ENCODE measurements at regions not wholly inside any gene's neighbourhood (a gene's known extent, or its start where the extent isn't known, plus 50 kb on each side); places are given as distances from the start of the nearest gene placed in this dataset.

GRCh38 chr13:105251293-105251692 lies 1284.2 kb downstream of the EFNB2 start:
- H3K4me1 Mint-ChIP-seq, result no peaks in the 10 kb centered on the region
- Histone ChIP-seq H3K27ac (ENCODE audit: low read depth, low read length) (no peak overlapping the region), H3K9ac (ENCODE audit: extremely low read depth, low read length, poor library complexity, severe bottlenecking) (no peak overlapping the region), H3K9me3 (ENCODE audit: control insufficient read depth, low read length) (peaks cover 7% of the 10 kb centered on the region), H3K36me3 (ENCODE audit: control insufficient read depth, insufficient read depth, low read length) (no peaks in the 10 kb centered on the region), H3K27me3 (ENCODE audit: control insufficient read depth, insufficient read depth, low read length, poor library complexity, severe bottlenecking) (no peaks in the 10 kb centered on the region), H3K4me1 (ENCODE audit: control insufficient read depth, insufficient read depth, low read length) (no peaks in the 10 kb centered on the region), H3K4me3 (ENCODE audit: low read length) (no peak overlapping the region)
- H3K27me3 Mint-ChIP-seq (ENCODE audit: insufficient read depth), result no peaks in the 10 kb centered on the region
- no peak for DNase-seq
- H3K9me3 Mint-ChIP-seq, result peaks cover 4% of the 10 kb centered on the region
- no peak for TF ChIP-seq CTCF (conservative IDR thresholded peaks at IDR 0.05)
- no peaks in the 10 kb centered on the region for H3K36me3 Mint-ChIP-seq (ENCODE audit: low read depth)
- H3K4me3 Mint-ChIP-seq, result no peak overlapping the region
- H3K27ac Mint-ChIP-seq, result no peak overlapping the region

- no peak overlapping the region for H3K4me3 ChIP-seq (ENCODE audit: low read length)
- no peak for TF ChIP-seq CTCF (conservative IDR thresholded peaks at IDR 0.05)
- peaks cover 7% of the 10 kb centered on the region for H3K9me3 ChIP-seq (ENCODE audit: control insufficient read depth, low read length)
- H3K9ac ChIP-seq (ENCODE audit: extremely low read depth, low read length, poor library complexity, severe bottlenecking), result no peak overlapping the region
- DNase-seq, result no peak
- Mint-ChIP-seq H3K27me3 (ENCODE audit: insufficient read depth) (no peaks in the 10 kb centered on the region), H3K4me1 (no peaks in the 10 kb centered on the region), H3K9me3 (peaks cover 4% of the 10 kb centered on the region), H3K36me3 (ENCODE audit: low read depth) (no peaks in the 10 kb centered on the region), H3K4me3 (no peak overlapping the region), H3K27ac (no peak overlapping the region)
- H3K4me1 ChIP-seq (ENCODE audit: control insufficient read depth, insufficient read depth, low read length), result no peaks in the 10 kb centered on the region
- 62 to 91% methylated on average over 2 to 5 of the region's 5 CpGs for WGBS, 2 experiments (ENCODE audit: insufficient coverage in 1 of 2, insufficient read length in 1 of 2)
- no peaks in the 10 kb centered on the region for H3K27me3 ChIP-seq (ENCODE audit: control insufficient read depth, insufficient read depth, low read length, poor library complexity, severe bottlenecking)
- no peak overlapping the region for H3K27ac ChIP-seq (ENCODE audit: low read depth, low read length)
- no peaks in the 10 kb centered on the region for H3K36me3 ChIP-seq (ENCODE audit: control insufficient read depth, insufficient read depth, low read length)
Observed at GRCh38 chr13:105247830-105248229, 1287.6 kb downstream of the EFNB2 start.

- Histone ChIP-seq H3K27ac (ENCODE audit: low read depth, low read length) (no peak overlapping the region), H3K27me3 (ENCODE audit: control insufficient read depth, insufficient read depth, low read length, poor library complexity, severe bottlenecking) (no peaks in the 10 kb centered on the region), H3K4me3 (ENCODE audit: low read length) (no peak overlapping the region), H3K36me3 (ENCODE audit: control insufficient read depth, insufficient read depth, low read length) (no peaks in the 10 kb centered on the region), H3K4me1 (ENCODE audit: control insufficient read depth, insufficient read depth, low read length) (no peaks in the 10 kb centered on the region), H3K9ac (ENCODE audit: extremely low read depth, low read length, poor library complexity, severe bottlenecking) (no peak overlapping the region), H3K9me3 (ENCODE audit: control insufficient read depth, low read length) (no peaks in the 10 kb centered on the region)
- H3K27ac Mint-ChIP-seq, result no peak overlapping the region
- no peak overlapping the region for H3K4me3 Mint-ChIP-seq
- no peaks in the 10 kb centered on the region for H3K27me3 Mint-ChIP-seq (ENCODE audit: insufficient read depth)
- TF ChIP-seq CTCF (conservative IDR thresholded peaks at IDR 0.05), result no peak
- H3K4me1 Mint-ChIP-seq, result no peaks in the 10 kb centered on the region
- 85 to 87% methylated on average over 3 of the region's 3 CpGs for WGBS, 2 experiments (ENCODE audit: insufficient coverage in 1 of 2, insufficient read length in 1 of 2)
- DNase-seq, result no peak
- H3K36me3 Mint-ChIP-seq (ENCODE audit: low read depth), result no peaks in the 10 kb centered on the region
- H3K9me3 Mint-ChIP-seq, result no peaks in the 10 kb centered on the region
Observed at GRCh38 chr13:105240371-105240770, 1295.1 kb downstream of the EFNB2 start.

All from endodermal cell (in vitro differentiated cells).